Left lung (tissue), 4 donors: ENCODE measurements at regions not wholly inside any gene's neighbourhood (a gene's known extent, or its start where the extent isn't known, plus 50 kb on each side); places are given as distances from the start of the nearest gene placed in this dataset.

ENCODE experiments used
- ATAC-seq: fragments of 200-7000 bp; cut with Tn5 transposase; one replicate; pipeline ENCODE4 v1.9.1; 2020; ENCODE audit warnings: moderate library complexity
- DNase-seq, 4 donors: peaks; one replicate each; pipeline ENCODE4 v3.0.0-alpha.2; 2013 to 2020
- H3K27ac ChIP-seq, 2 donors: fragments of 200-600 bp; sonication (generic) in 1 of 2; one replicate each; pipeline versions ENCODE4 v1.5.0 to v1.8.0; 2020 to 2021
- H3K27me3 ChIP-seq, 2 donors: fragments of 200-600 bp; sonication (generic) in 1 of 2; one replicate each; pipeline versions ENCODE4 v1.5.0 to v1.8.0; 2020 to 2021
- H3K36me3 ChIP-seq, 2 donors: fragments of 200-600 bp; sonication (generic) in 1 of 2; one replicate each; pipeline versions ENCODE4 v1.5.0 to v1.8.0; 2020 to 2021
- H3K4me1 ChIP-seq, 2 donors: fragments of 200-600 bp; one replicate each; pipeline ENCODE4 v1.8.0; 2021
- H3K4me3 ChIP-seq, 2 donors: fragments of 200-600 bp; sonication (generic) in 1 of 2; one replicate each; pipeline versions ENCODE4 v1.5.0 to v1.8.0; 2020 to 2021; ENCODE audit warnings: mild to moderate bottlenecking in 1 of 2
- H3K9me3 ChIP-seq, 2 donors: fragments of 200-600 bp; sonication (generic) in 1 of 2; one replicate each; pipeline versions ENCODE4 v1.5.0 to v1.8.0; 2020 to 2021
- CTCF ChIP-seq, 2 donors: fragments of 200-600 bp; sonication (generic) in 1 of 2; IDR thresholded peaks; one replicate each; pipeline versions ENCODE4 v1.5.0 to v1.8.0; 2021; ENCODE audit warnings: antibody characterized with exemption in 2 of 2
- intact Hi-C, 2 donors: fragments of 100-400 bp; cut with DNase I; formaldehyde crosslinking; loops; one replicate each; pipeline versions ENCODE4 v1.11.2 to v1.14.2; 2022
- donor health status: DM: no; HTN: yes; CAD: no.
- donor health status: DM: no; HTN: no; CAD: no.

GRCh38 chr9:111144741-111145140 lies 106.5 kb upstream of the LPAR1 start:
- Histone ChIP-seq H3K27me3 (no peaks in the 10 kb centered on the region), H3K27ac (no peak overlapping the region), H3K36me3 (no peaks in the 10 kb centered on the region), H3K4me3 (no peak overlapping the region), H3K9me3 (no peaks in the 10 kb centered on the region), H3K4me1 (peaks cover 0 to 10% of the 10 kb centered on the region in 2 donors)
- ATAC-seq (no peak), DNase-seq (no peak)
- TF ChIP-seq CTCF (IDR thresholded peaks at IDR 0.05) = no peak
- intact Hi-C loops = no loop called here

GRCh38 chr9:111136180-111136579 lies 97.9 kb upstream of the LPAR1 start:
- intact Hi-C loops = no loop called here
- no peak for ATAC-seq
- Histone ChIP-seq H3K4me1 (no peaks in the 10 kb centered on the region), H3K36me3 (no peaks in the 10 kb centered on the region), H3K27ac (no peak overlapping the region), H3K27me3 (no peaks in the 10 kb centered on the region), H3K4me3 (no peak overlapping the region), H3K9me3 (peaks cover 0 to 17% of the 10 kb centered on the region in 2 donors)
- TF ChIP-seq CTCF (IDR thresholded peaks at IDR 0.05) = no peak
- DNase-seq = no peak

GRCh38 chr9:111131211-111131610 lies 92.9 kb upstream of the LPAR1 start:
- Histone ChIP-seq H3K9me3 (peaks cover 0 to 17% of the 10 kb centered on the region in 2 donors), H3K27ac (no peak overlapping the region), H3K4me3 (no peak overlapping the region), H3K36me3 (no peaks in the 10 kb centered on the region), H3K4me1 (no peaks in the 10 kb centered on the region), H3K27me3 (no peaks in the 10 kb centered on the region)
- ATAC-seq (peak; percentile 50), DNase-seq (no peak)
- no peak for TF ChIP-seq CTCF (IDR thresholded peaks at IDR 0.05)
- intact Hi-C loops = no loop called here

- H3K27me3 ChIP-seq = no peaks in the 10 kb centered on the region
- TF ChIP-seq CTCF (IDR thresholded peaks at IDR 0.05) = no peak
- no peaks in the 10 kb centered on the region for H3K36me3 ChIP-seq
- ATAC-seq (no peak), DNase-seq (no peak)
- H3K4me3 ChIP-seq = no peak overlapping the region
- H3K4me1 ChIP-seq = no peaks in the 10 kb centered on the region
- H3K27ac ChIP-seq = no peak overlapping the region
- intact Hi-C loops = no loop called here
- H3K9me3 ChIP-seq = peaks cover 0 to 7% of the 10 kb centered on the region in 2 donors
Measured at GRCh38 chr9:111120526-111120925, 82.3 kb upstream of the LPAR1 start.

- intact Hi-C loops = no loop called here
- no peaks in the 10 kb centered on the region for H3K27me3 ChIP-seq
- H3K36me3 ChIP-seq = no peaks in the 10 kb centered on the region
- DNase-seq (no peak), ATAC-seq (no peak)
- H3K4me3 ChIP-seq = no peak overlapping the region
- H3K9me3 ChIP-seq = peaks cover 0 to 7% of the 10 kb centered on the region in 2 donors
- H3K4me1 ChIP-seq = no peaks in the 10 kb centered on the region
- no peak for TF ChIP-seq CTCF (IDR thresholded peaks at IDR 0.05)
- no peak overlapping the region for H3K27ac ChIP-seq
Measured at GRCh38 chr9:111118256-111118948, 80.1 kb upstream of the LPAR1 start.
